ENCODE measurements at regions not wholly inside any gene's neighbourhood (a gene's known extent, or its start where the extent isn't known, plus 50 kb on each side); places are given as distances from the start of the nearest gene placed in this dataset.

- Histone ChIP-seq H3K79me2 (ENCODE audit: control insufficient read depth, insufficient read depth, low read length) (no peaks in the 10 kb centered on the region), H3K4me1 (ENCODE audit: control insufficient read depth, extremely low read depth, insufficient read depth, low read length) (peaks cover 20% of the 10 kb centered on the region), H3K4me3 (ENCODE audit: control insufficient read depth in 2 of 3, extremely low read depth in 1 of 3, insufficient read depth in 2 of 3, low read depth in 1 of 3, low read length in 3 of 3) (no peak overlapping the region), H3K27ac (ENCODE audit: control insufficient read depth, insufficient read depth, low read length) (no peak overlapping the region), H3K9me3 (ENCODE audit: control insufficient read depth, low read depth, low read length) (no peaks in the 10 kb centered on the region), H3K9me1 (ENCODE audit: control insufficient read depth, extremely low read depth, insufficient read depth, low read length) (no peaks in the 10 kb centered on the region), H3K9ac (ENCODE audit: control insufficient read depth, extremely low read depth, insufficient read depth, low read length) (no peak overlapping the region), H3K4me2 (ENCODE audit: control insufficient read depth, extremely low read depth, insufficient read depth, low read depth, low read length) (no peak overlapping the region), H3K27me3 (ENCODE audit: control insufficient read depth, extremely low read depth, insufficient read depth, low read length) (no peaks in the 10 kb centered on the region), H3K36me3 (ENCODE audit: control insufficient read depth in 2 of 2, extremely low read depth in 1 of 2, insufficient read depth in 2 of 2, low read length in 2 of 2) (no peaks in the 10 kb centered on the region), H4K20me1 (ENCODE audit: control insufficient read depth, extremely low read depth, insufficient read depth, low read length) (no peaks in the 10 kb centered on the region), H2AFZ (ENCODE audit: control insufficient read depth, low read length) (no peak overlapping the region)
- no peak for FAIRE-seq
- no peak for TF ChIP-seq CTCF (optimal IDR thresholded peaks at IDR 0.05 in 1 of 3, IDR thresholded peaks at IDR 0.05 in 1 of 3, conservative IDR thresholded peaks at IDR 0.05 in 1 of 3; ENCODE audit: extremely low read depth in 1 of 3, insufficient read depth in 2 of 3, low read length in 3 of 3)
- no peak for DNase-seq (ENCODE audit: low read depth, low spot score)
- dilution Hi-C loops (cut with MboI; ENCODE audit: extremely low pct_ligation_motif_present, low sequenced_read_pairs) = no loop called here
These were observed 346.7 kb upstream of the PTGER4 start for GRCh38 chr5:40332970-40333369.

- Histone ChIP-seq H3K27ac (ENCODE audit: control insufficient read depth, insufficient read depth, low read length) (no peak overlapping the region), H3K4me3 (ENCODE audit: control insufficient read depth in 2 of 3, extremely low read depth in 1 of 3, insufficient read depth in 2 of 3, low read depth in 1 of 3, low read length in 3 of 3) (no peak overlapping the region), H3K36me3 (ENCODE audit: control insufficient read depth in 2 of 2, extremely low read depth in 1 of 2, insufficient read depth in 2 of 2, low read length in 2 of 2) (no peaks in the 10 kb centered on the region), H3K4me1 (ENCODE audit: control insufficient read depth, extremely low read depth, insufficient read depth, low read length) (peaks cover 20% of the 10 kb centered on the region), H2AFZ (ENCODE audit: control insufficient read depth, low read length) (no peak overlapping the region), H3K9ac (ENCODE audit: control insufficient read depth, extremely low read depth, insufficient read depth, low read length) (no peak overlapping the region), H3K4me2 (ENCODE audit: control insufficient read depth, extremely low read depth, insufficient read depth, low read depth, low read length) (no peak overlapping the region), H3K79me2 (ENCODE audit: control insufficient read depth, insufficient read depth, low read length) (no peaks in the 10 kb centered on the region), H3K9me1 (ENCODE audit: control insufficient read depth, extremely low read depth, insufficient read depth, low read length) (no peaks in the 10 kb centered on the region), H3K27me3 (ENCODE audit: control insufficient read depth, extremely low read depth, insufficient read depth, low read length) (no peaks in the 10 kb centered on the region), H3K9me3 (ENCODE audit: control insufficient read depth, low read depth, low read length) (no peaks in the 10 kb centered on the region), H4K20me1 (ENCODE audit: control insufficient read depth, extremely low read depth, insufficient read depth, low read length) (no peaks in the 10 kb centered on the region)
- dilution Hi-C loops (cut with MboI; ENCODE audit: extremely low pct_ligation_motif_present, low sequenced_read_pairs) = no loop called here
- TF ChIP-seq CTCF (optimal IDR thresholded peaks at IDR 0.05 in 1 of 3, IDR thresholded peaks at IDR 0.05 in 1 of 3, conservative IDR thresholded peaks at IDR 0.05 in 1 of 3; ENCODE audit: extremely low read depth in 1 of 3, insufficient read depth in 2 of 3, low read length in 3 of 3) = no peak
- TF ChIP-seq EZH2 (IDR thresholded peaks at IDR 0.05; ENCODE audit: low read length) = no peak
- no peak for FAIRE-seq
- no peak for DNase-seq (ENCODE audit: low read depth, low spot score)
These were observed 348.1 kb upstream of the PTGER4 start for GRCh38 chr5:40331616-40332015.
